ENCODE measurements at regions not wholly inside any gene's neighbourhood (a gene's known extent, or its start where the extent isn't known, plus 50 kb on each side); places are given as distances from the start of the nearest gene placed in this dataset.

DNA sequence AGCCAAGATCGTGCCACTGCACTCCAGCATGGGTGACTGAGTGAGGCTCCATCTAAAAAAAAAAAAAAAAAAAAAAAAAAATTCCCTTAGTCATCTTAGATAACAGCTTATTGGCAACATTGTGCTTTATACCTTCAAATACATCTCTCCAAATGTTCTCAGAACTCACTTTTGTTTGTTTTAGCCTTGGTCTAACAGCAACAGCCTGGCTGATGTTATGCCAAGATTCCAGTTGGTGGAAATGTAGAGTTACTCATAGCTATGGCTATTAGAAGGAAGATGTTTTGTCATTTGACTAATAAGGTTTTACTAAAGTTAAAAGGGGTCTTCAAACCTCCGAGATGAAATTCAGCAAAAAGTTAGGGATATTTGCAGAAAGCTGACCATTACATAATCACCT is 481.4 kb downstream of the NEBL start:
- Histone ChIP-seq H3K27me3 (ENCODE audit: control insufficient read depth, insufficient read depth, low read length) (no peaks in the 10 kb centered on the region), H3K4me1 (ENCODE audit: control insufficient read depth, insufficient read depth, low read length, poor library complexity, severe bottlenecking) (no peaks in the 10 kb centered on the region), H3K27ac (ENCODE audit: insufficient read depth, low read length, poor library complexity, severe bottlenecking) (no peak overlapping the region), H3K9me3 (ENCODE audit: control insufficient read depth in 2 of 2, low read length in 2 of 2) (peaks cover 0 to 15% of the 10 kb centered on the region in 2 experiments), H3K36me3 (ENCODE audit: control insufficient read depth, insufficient read depth, low read length) (no peaks in the 10 kb centered on the region), H3K4me3 (ENCODE audit: low read depth, low read length) (no peak overlapping the region)
- peaks cover 3 to 19% (median 9%) of the 10 kb centered on the region in 7 donors for H3K9me3 Mint-ChIP-seq
- ATAC-seq (ENCODE audit: low read depth in 2 of 2) (no peak), DNase-seq (no peak)
- no peaks in the 10 kb centered on the region for H3K4me1 Mint-ChIP-seq
- H3K4me3 Mint-ChIP-seq: no peak overlapping the region
- H3K27me3 Mint-ChIP-seq: no peaks in the 10 kb centered on the region
- no peaks in the 10 kb centered on the region for H3K36me3 Mint-ChIP-seq
- H3K27ac Mint-ChIP-seq: no peak overlapping the region

DNA sequence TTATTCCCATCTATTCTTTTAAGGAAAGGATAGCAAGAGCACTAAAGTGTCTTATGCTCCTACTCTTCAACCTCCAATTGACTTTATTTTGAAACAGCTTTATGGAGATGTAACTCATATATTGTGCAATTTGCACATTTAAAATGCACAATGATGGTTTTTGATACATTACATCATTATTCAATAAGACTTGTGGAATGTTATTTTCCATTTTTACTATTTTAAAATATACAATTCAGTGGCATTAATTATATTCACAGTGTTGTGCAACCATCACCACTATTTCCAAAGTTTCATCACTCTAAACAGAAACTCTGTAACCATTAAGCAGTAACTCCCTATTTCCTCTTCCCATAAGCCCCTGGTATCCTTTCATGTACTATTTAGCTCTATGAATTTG is 489.8 kb downstream of the NEBL start:
- Histone ChIP-seq H3K4me3 (ENCODE audit: low read depth, low read length) (no peak overlapping the region), H3K27ac (ENCODE audit: insufficient read depth, low read length, poor library complexity, severe bottlenecking) (no peak overlapping the region), H3K27me3 (ENCODE audit: control insufficient read depth, insufficient read depth, low read length) (no peaks in the 10 kb centered on the region), H3K36me3 (ENCODE audit: control insufficient read depth, insufficient read depth, low read length) (no peaks in the 10 kb centered on the region), H3K9me3 (ENCODE audit: control insufficient read depth in 2 of 2, low read length in 2 of 2) (peaks cover 0 to 1% of the 10 kb centered on the region in 2 experiments), H3K4me1 (ENCODE audit: control insufficient read depth, insufficient read depth, low read length, poor library complexity, severe bottlenecking) (no peaks in the 10 kb centered on the region)
- H3K36me3 Mint-ChIP-seq: no peaks in the 10 kb centered on the region
- no peak for DNase-seq
- ATAC-seq (ENCODE audit: low read depth in 2 of 2): no peak
- no peak overlapping the region for H3K4me3 Mint-ChIP-seq
- H3K27me3 Mint-ChIP-seq: no peaks in the 10 kb centered on the region
- no peak overlapping the region for H3K27ac Mint-ChIP-seq
- no peaks in the 10 kb centered on the region for H3K4me1 Mint-ChIP-seq
- H3K9me3 Mint-ChIP-seq: peaks cover 0 to 24% (median 5%) of the 10 kb centered on the region in 7 donors

DNA sequence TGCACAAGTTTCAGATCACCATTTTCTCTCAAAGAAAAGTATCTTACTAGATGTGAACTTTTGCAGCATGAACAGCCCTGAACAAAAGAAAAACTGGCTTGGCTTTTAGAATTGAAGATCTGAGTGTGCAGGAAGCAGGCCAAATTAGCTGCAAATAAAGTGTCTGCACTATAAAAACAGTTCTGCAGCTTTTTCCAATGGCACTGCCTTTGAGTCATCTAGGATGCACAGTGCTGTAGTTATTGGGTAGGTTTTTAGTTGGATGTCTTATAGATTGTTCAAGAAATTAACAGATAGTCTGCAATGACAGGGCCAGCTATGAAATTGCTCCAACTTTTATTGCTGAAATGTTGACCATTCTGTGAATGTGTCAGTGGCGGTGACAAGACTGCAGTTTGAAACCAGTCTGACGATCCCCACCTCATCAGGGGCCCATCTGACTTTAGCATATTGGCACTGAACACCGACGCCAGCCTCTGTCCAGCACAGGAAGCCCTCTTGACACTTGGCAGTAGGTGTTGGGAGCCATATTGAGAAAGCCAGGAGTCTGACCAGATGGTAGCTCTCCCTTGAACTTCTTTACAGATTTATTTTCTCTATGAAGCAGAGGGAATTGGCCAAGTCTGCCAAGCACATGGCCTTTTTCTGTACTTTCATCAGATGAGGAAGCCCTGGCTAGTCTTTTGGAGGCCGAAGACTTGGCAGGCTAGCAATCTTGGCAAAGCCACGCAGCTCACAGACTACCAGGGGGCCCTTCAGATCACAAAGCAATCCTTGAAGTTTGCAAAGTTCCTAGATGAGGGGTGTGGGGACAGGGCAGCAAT is 490.6 kb downstream of the NEBL start:
- no peaks in the 10 kb centered on the region for H3K27me3 ChIP-seq (ENCODE audit: control insufficient read depth, insufficient read depth, low read length)
- no peak for ATAC-seq (ENCODE audit: low read depth in 2 of 2)

DNA sequence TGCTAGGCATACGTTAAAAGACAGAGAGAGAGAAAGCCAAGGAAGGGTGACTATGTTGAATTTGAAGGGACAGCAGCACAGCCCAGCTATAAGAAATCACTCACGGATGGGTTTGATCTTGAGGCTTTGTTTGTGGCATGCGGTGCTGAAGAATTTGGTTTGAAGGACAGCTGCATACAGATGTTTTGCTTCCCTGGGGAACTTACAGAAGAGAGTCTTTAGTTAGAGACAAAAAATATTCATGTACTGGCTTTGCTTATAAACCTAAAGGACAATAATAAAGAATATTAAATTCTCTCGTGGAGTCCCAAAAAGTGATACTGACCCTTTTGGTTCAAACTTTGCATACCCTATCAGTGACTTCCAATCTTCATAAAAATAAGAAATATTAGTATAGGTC is 491.4 kb downstream of the NEBL start:
- Histone ChIP-seq H3K4me3 (ENCODE audit: low read depth, low read length) (no peak overlapping the region), H3K9me3 (ENCODE audit: control insufficient read depth in 2 of 2, low read length in 2 of 2) (peaks cover 0 to 1% of the 10 kb centered on the region in 2 experiments), H3K27ac (ENCODE audit: insufficient read depth, low read length, poor library complexity, severe bottlenecking) (no peak overlapping the region), H3K36me3 (ENCODE audit: control insufficient read depth, insufficient read depth, low read length) (no peaks in the 10 kb centered on the region), H3K27me3 (ENCODE audit: control insufficient read depth, insufficient read depth, low read length) (no peaks in the 10 kb centered on the region), H3K4me1 (ENCODE audit: control insufficient read depth, insufficient read depth, low read length, poor library complexity, severe bottlenecking) (no peaks in the 10 kb centered on the region)
- Mint-ChIP-seq H3K27me3 (no peaks in the 10 kb centered on the region), H3K9me3 (peaks cover 0 to 18% (median 5%) of the 10 kb centered on the region in 7 donors), H3K27ac (no peak overlapping the region), H3K4me3 (no peak overlapping the region), H3K4me1 (no peaks in the 10 kb centered on the region), H3K36me3 (no peaks in the 10 kb centered on the region)
- DNase-seq (no peak), ATAC-seq (ENCODE audit: low read depth in 2 of 2) (no peak)

More for the DNA sequence above, 490.6 kb downstream of the NEBL start:
- Mint-ChIP-seq H3K36me3 (no peaks in the 10 kb centered on the region), H3K27me3 (no peaks in the 10 kb centered on the region), H3K27ac (no peak overlapping the region), H3K4me1 (no peaks in the 10 kb centered on the region), H3K9me3 (peaks cover 0 to 21% (median 5%) of the 10 kb centered on the region in 7 donors), H3K4me3 (no peak overlapping the region)
- no peak overlapping the region for H3K4me3 ChIP-seq (ENCODE audit: low read depth, low read length)
- H3K4me1 ChIP-seq (ENCODE audit: control insufficient read depth, insufficient read depth, low read length, poor library complexity, severe bottlenecking): no peaks in the 10 kb centered on the region
- no peak for DNase-seq
- H3K36me3 ChIP-seq (ENCODE audit: control insufficient read depth, insufficient read depth, low read length): no peaks in the 10 kb centered on the region
- no peak overlapping the region for H3K27ac ChIP-seq (ENCODE audit: insufficient read depth, low read length, poor library complexity, severe bottlenecking)
- H3K9me3 ChIP-seq (ENCODE audit: control insufficient read depth in 2 of 2, low read length in 2 of 2): peaks cover 0 to 1% of the 10 kb centered on the region in 2 experiments

DNA sequence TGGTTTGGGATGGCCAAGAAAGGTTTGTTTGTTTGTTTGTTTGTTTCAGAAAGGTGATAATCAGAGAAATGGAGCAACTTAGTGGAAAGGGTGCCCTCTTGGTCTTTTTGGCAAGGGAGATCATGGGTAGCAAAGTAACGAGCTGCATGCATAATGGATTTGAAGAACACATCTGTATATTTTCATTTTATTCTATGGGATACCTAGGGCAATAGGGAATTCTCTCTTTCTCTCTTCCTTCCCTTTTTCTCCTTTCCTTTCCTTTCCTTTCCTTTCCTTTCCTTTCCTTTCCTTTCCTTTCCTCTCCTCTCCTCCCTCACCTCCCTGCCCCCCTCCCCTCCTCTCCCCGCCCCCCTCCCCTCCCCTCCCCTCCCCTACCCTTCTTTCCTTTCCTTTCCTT is 492.1 kb downstream of the NEBL start:
- Mint-ChIP-seq H3K27ac (no peak overlapping the region), H3K4me1 (no peaks in the 10 kb centered on the region), H3K9me3 (peaks cover 0 to 12% (median 4%) of the 10 kb centered on the region in 7 donors), H3K27me3 (no peaks in the 10 kb centered on the region), H3K4me3 (no peak overlapping the region), H3K36me3 (no peaks in the 10 kb centered on the region)
- no peaks in the 10 kb centered on the region for H3K4me1 ChIP-seq (ENCODE audit: control insufficient read depth, insufficient read depth, low read length, poor library complexity, severe bottlenecking)
- H3K36me3 ChIP-seq (ENCODE audit: control insufficient read depth, insufficient read depth, low read length): no peaks in the 10 kb centered on the region
- H3K27me3 ChIP-seq (ENCODE audit: control insufficient read depth, insufficient read depth, low read length): no peaks in the 10 kb centered on the region
- DNase-seq (no peak), ATAC-seq (ENCODE audit: low read depth in 2 of 2) (no peak)
- peaks cover 0 to 1% of the 10 kb centered on the region in 2 experiments for H3K9me3 ChIP-seq (ENCODE audit: control insufficient read depth in 2 of 2, low read length in 2 of 2)
- no peak overlapping the region for H3K4me3 ChIP-seq (ENCODE audit: low read depth, low read length)
- H3K27ac ChIP-seq (ENCODE audit: insufficient read depth, low read length, poor library complexity, severe bottlenecking): no peak overlapping the region

DNA sequence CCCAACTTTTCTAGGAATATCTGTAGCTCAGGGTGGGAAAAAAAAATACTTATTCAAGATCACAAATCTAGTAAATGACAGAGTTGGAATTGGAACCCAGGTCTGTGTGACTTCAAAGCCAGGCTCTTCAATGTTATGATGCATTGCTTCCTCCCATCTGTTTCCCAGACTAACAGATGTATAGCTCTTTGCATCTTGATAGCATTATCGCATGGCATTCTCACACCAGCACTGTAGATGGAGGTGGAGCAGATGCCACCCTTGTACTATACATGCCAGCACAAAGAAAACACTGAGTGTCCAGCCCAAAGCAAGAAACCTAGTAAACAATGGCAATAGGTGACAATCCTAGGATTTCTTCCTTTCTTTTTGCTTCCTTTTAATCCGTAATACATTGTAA is 497.3 kb downstream of the NEBL start:
- no peak overlapping the region for H3K27ac Mint-ChIP-seq
- H3K27me3 Mint-ChIP-seq: no peaks in the 10 kb centered on the region
- H3K4me1 ChIP-seq (ENCODE audit: control insufficient read depth, insufficient read depth, low read length, poor library complexity, severe bottlenecking): no peaks in the 10 kb centered on the region
- H3K9me3 Mint-ChIP-seq: peaks cover 5 to 16% (median 8%) of the 10 kb centered on the region in 7 donors
- no peaks in the 10 kb centered on the region for H3K4me1 Mint-ChIP-seq
- H3K27ac ChIP-seq (ENCODE audit: insufficient read depth, low read length, poor library complexity, severe bottlenecking): no peak overlapping the region
- peaks cover 0 to 4% of the 10 kb centered on the region in 2 experiments for H3K9me3 ChIP-seq (ENCODE audit: control insufficient read depth in 2 of 2, low read length in 2 of 2)
- DNase-seq: no peak
- H3K36me3 Mint-ChIP-seq: no peaks in the 10 kb centered on the region
- H3K4me3 ChIP-seq (ENCODE audit: low read depth, low read length): no peak overlapping the region
- no peak for ATAC-seq (ENCODE audit: low read depth in 2 of 2)
- no peaks in the 10 kb centered on the region for H3K27me3 ChIP-seq (ENCODE audit: control insufficient read depth, insufficient read depth, low read length)
- no peak overlapping the region for H3K4me3 Mint-ChIP-seq
- no peaks in the 10 kb centered on the region for H3K36me3 ChIP-seq (ENCODE audit: control insufficient read depth, insufficient read depth, low read length)

DNA sequence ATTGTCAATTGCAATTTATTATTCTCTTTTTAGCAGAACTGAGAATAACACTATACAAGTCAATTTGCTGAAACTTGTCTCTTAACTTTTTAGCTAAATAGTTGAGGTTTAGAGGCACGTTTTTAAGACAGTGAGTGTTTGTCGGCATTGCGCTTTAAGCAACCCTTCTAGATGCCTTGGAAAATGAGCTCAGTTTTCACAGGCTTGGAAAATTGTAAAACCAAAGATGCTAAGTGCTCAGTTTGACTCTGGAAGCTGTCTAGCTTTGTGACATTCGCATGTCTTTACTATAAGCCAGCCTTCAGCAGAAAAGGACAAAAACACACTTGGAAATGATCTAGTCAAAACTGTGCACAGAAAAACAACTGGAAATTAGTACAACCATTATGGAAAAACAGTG is 500.4 kb downstream of the NEBL start:
- peaks cover 0 to 4% of the 10 kb centered on the region in 2 experiments for H3K9me3 ChIP-seq (ENCODE audit: control insufficient read depth in 2 of 2, low read length in 2 of 2)
- Mint-ChIP-seq H3K36me3 (no peaks in the 10 kb centered on the region), H3K27me3 (no peaks in the 10 kb centered on the region), H3K4me1 (no peaks in the 10 kb centered on the region), H3K9me3 (peaks cover 4 to 15% (median 10%) of the 10 kb centered on the region in 7 donors), H3K4me3 (no peak overlapping the region), H3K27ac (no peak overlapping the region)
- no peak for DNase-seq
- ATAC-seq (ENCODE audit: low read depth in 2 of 2): no peak
- no peaks in the 10 kb centered on the region for H3K27me3 ChIP-seq (ENCODE audit: control insufficient read depth, insufficient read depth, low read length)
- H3K4me1 ChIP-seq (ENCODE audit: control insufficient read depth, insufficient read depth, low read length, poor library complexity, severe bottlenecking): no peaks in the 10 kb centered on the region
- H3K27ac ChIP-seq (ENCODE audit: insufficient read depth, low read length, poor library complexity, severe bottlenecking): no peak overlapping the region
- H3K36me3 ChIP-seq (ENCODE audit: control insufficient read depth, insufficient read depth, low read length): no peaks in the 10 kb centered on the region
- no peak overlapping the region for H3K4me3 ChIP-seq (ENCODE audit: low read depth, low read length)

DNA sequence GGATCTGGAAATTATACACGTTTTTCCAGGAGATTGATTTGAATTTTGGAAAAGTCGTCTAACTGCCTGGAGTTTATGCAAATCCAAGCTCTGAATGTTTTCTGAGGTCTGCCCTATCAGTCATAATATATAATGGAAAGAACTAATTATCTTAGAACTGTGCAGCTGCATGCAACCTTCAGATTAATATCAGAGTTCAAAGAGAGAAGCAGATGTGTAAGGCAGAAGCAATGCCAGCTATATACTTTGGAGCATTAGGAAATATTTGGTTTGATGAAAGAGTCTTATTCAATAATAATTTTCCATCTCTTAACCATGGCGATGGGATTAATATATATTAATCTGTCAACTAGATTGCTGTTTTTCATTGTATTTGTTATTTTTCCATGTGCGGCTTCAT is 500.9 kb downstream of the NEBL start:
- H3K9me3 Mint-ChIP-seq: peaks cover 4 to 17% (median 10%) of the 10 kb centered on the region in 7 donors
- H3K36me3 Mint-ChIP-seq: no peaks in the 10 kb centered on the region
- no peaks in the 10 kb centered on the region for H3K27me3 Mint-ChIP-seq
- no peak overlapping the region for H3K27ac Mint-ChIP-seq
- Histone ChIP-seq H3K36me3 (ENCODE audit: control insufficient read depth, insufficient read depth, low read length) (no peaks in the 10 kb centered on the region), H3K9me3 (ENCODE audit: control insufficient read depth in 2 of 2, low read length in 2 of 2) (peaks cover 0 to 4% of the 10 kb centered on the region in 2 experiments), H3K27ac (ENCODE audit: insufficient read depth, low read length, poor library complexity, severe bottlenecking) (no peak overlapping the region), H3K27me3 (ENCODE audit: control insufficient read depth, insufficient read depth, low read length) (no peaks in the 10 kb centered on the region), H3K4me1 (ENCODE audit: control insufficient read depth, insufficient read depth, low read length, poor library complexity, severe bottlenecking) (no peaks in the 10 kb centered on the region), H3K4me3 (ENCODE audit: low read depth, low read length) (no peak overlapping the region)
- DNase-seq (no peak), ATAC-seq (ENCODE audit: low read depth in 2 of 2) (no peak)
- H3K4me3 Mint-ChIP-seq: no peak overlapping the region
- H3K4me1 Mint-ChIP-seq: no peaks in the 10 kb centered on the region

Measured in CD4-positive, CD25-positive, alpha-beta regulatory T cell (primary cell).